ENCODE measurements at regions not wholly inside any gene's neighbourhood (a gene's known extent, or its start where the extent isn't known, plus 50 kb on each side); places are given as distances from the start of the nearest gene placed in this dataset.
"Not testable (repeated sequence)": the region's sequence is repeated elsewhere in the genome, so short reads cannot be mapped to it uniquely, and the experiment has no call there.

- no peaks in the 10 kb centered on the region for H3K36me3 ChIP-seq
- H3K4me3 ChIP-seq: no peak overlapping the region
- intact Hi-C loops (cut with DNase I): no loop called here
- H3K27ac ChIP-seq: no peak overlapping the region
- no peaks in the 10 kb centered on the region for H3K27me3 ChIP-seq (replicated peaks; ENCODE audit: insufficient read depth)
- H3K4me1 ChIP-seq (replicated peaks): no peaks in the 10 kb centered on the region
- no peaks in the 10 kb centered on the region for H3K9me3 ChIP-seq
- no peak for TF ChIP-seq POLR2A (IDR thresholded peaks at IDR 0.05)
- TF ChIP-seq POLR2AphosphoS5 (IDR thresholded peaks at IDR 0.05): no peak
- no peak for TF ChIP-seq CTCF (IDR thresholded peaks at IDR 0.05)
- no peak for DNase-seq (ENCODE audit: low spot score)
- 65% methylated on average over 4 of the region's 4 CpGs for WGBS
Observed at GRCh38 chr11:128036556-128037093, 550.7 kb downstream of the ETS1 start.

- Histone ChIP-seq H3K4me3 (no peak overlapping the region), H3K27me3 (replicated peaks; ENCODE audit: insufficient read depth) (no peaks in the 10 kb centered on the region), H3K36me3 (no peaks in the 10 kb centered on the region), H3K9me3 (no peaks in the 10 kb centered on the region), H3K4me1 (replicated peaks) (no peaks in the 10 kb centered on the region), H3K27ac (no peak overlapping the region)
- DNase-seq (ENCODE audit: low spot score): no peak
- 83% methylated on average over 5 of the region's 5 CpGs for WGBS
- TF ChIP-seq CTCF (IDR thresholded peaks at IDR 0.05) (no peak), POLR2AphosphoS5 (IDR thresholded peaks at IDR 0.05) (no peak), POLR2A (IDR thresholded peaks at IDR 0.05) (no peak)
- intact Hi-C loops (cut with DNase I): no loop called here
Observed at GRCh38 chr11:128036006-128036405, 551.4 kb downstream of the ETS1 start.

DNA sequence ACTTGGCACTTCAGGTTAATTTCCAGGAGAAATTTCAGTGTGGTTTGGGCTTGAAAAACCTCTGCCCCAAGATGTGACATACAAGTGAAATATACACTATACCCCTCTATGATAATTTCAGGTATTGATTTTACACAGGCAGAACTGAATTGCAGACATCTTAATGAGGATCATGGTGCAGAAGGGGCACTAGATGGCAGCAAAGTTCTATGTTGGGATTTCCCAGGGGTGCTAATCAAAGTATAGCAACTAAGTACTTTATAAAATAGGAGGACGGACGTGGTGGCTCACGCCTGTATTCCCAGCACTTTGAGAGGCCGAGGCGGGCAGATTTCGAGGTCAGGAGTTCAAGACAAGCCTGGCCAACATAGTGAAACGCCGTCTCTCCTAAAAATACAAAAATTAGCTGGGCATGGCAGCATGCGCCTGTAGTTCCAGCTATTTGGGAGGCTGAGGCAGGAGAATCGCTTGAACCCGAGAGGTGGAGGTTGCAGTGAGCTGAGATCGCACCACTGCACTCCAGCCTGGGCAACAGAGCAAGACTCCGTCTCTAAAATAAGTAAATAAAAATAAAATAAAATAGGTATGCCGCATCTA is 555.7 kb downstream of the ETS1 start:
- peak; percentile 56 for DNase-seq (ENCODE audit: low spot score)
- not testable (repeated sequence) for H3K9me3 ChIP-seq; H3K27ac ChIP-seq; H3K36me3 ChIP-seq; H3K4me3 ChIP-seq; H3K27me3 ChIP-seq (replicated peaks; ENCODE audit: insufficient read depth); H3K4me1 ChIP-seq (replicated peaks)
- WGBS: 56% methylated on average over 14 of the region's 14 CpGs
- intact Hi-C loops (cut with DNase I): loop anchor here (5.0 kb wide), 1 partner anchor 801 kb away; no protein-coding TSS in a partner anchor
- peak; percentile 50 to 86 (median 80) for TF ChIP-seq CTCF (IDR thresholded peaks at IDR 0.05)

- no peak for DNase-seq (ENCODE audit: low spot score)
- TF ChIP-seq CTCF (IDR thresholded peaks at IDR 0.05) (no peak), POLR2A (IDR thresholded peaks at IDR 0.05) (no peak), POLR2AphosphoS5 (IDR thresholded peaks at IDR 0.05) (no peak)
- Histone ChIP-seq H3K27me3 (replicated peaks; ENCODE audit: insufficient read depth) (no peaks in the 10 kb centered on the region), H3K36me3 (no peaks in the 10 kb centered on the region), H3K4me1 (replicated peaks) (no peaks in the 10 kb centered on the region), H3K9me3 (no peaks in the 10 kb centered on the region), H3K4me3 (no peak overlapping the region), H3K27ac (no peak overlapping the region)
- intact Hi-C loops (cut with DNase I): no loop called here
- WGBS: 12% methylated on average over 1 of the region's 1 CpG
Observed at GRCh38 chr11:128029219-128029722, 558.1 kb downstream of the ETS1 start.

DNA sequence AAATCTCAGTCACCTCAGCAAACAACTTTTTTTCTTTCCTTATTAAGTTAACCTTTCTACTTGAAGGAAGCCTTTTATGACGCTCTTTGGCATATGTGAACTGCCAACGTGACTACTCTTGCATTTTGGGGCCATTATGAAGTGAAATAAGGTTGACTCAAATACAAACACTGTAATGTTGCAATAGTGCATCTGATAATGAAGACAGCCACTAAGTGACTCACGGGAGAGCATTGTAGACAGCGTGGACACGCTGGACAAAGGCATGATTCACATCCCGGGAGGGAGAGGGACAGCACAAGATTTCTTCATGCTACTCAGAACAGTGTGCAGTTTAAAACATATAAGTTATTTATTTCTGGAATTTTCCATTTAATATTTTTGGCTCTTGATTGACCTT is 560.8 kb downstream of the ETS1 start:
- no peaks in the 10 kb centered on the region for H3K9me3 ChIP-seq
- TF ChIP-seq POLR2AphosphoS5 (IDR thresholded peaks at IDR 0.05) (peak; percentile 42), POLR2A (IDR thresholded peaks at IDR 0.05) (no peak)
- H3K27me3 ChIP-seq (replicated peaks; ENCODE audit: insufficient read depth): no peaks in the 10 kb centered on the region
- 17% methylated on average over 6 of the region's 6 CpGs for WGBS
- no peaks in the 10 kb centered on the region for H3K4me1 ChIP-seq (replicated peaks)
- intact Hi-C loops (cut with DNase I): no loop called here
- H3K36me3 ChIP-seq: no peaks in the 10 kb centered on the region
- H3K27ac ChIP-seq: no peak overlapping the region
- DNase-seq (ENCODE audit: low spot score): no peak
- no peak overlapping the region for H3K4me3 ChIP-seq

Data from prostate gland (tissue), 2 donors.